ENCODE measurements at regions not wholly inside any gene's neighbourhood (a gene's known extent, or its start where the extent isn't known, plus 50 kb on each side); places are given as distances from the start of the nearest gene placed in this dataset.

DNA sequence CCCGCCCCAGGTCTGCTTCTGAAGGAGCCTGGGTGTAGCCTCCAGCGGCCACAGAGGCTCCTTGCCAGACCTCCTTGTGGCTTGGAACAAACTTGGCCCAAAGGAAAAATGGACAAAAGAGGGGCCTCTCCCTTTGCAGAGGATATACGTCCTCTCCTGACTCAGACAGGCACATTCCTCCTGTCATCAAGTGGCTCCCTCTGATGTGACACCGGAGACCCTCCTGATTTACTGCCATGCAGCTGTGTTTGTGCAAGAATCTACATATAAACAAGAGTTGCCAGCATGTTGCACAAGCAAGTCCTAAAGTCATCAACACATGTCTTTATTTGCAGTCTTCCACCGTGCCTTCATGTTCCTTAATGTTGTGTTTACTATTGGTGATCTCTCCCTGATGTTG is 54.1 kb upstream of the F3 start:
- TF ChIP-seq, protein P1, sequence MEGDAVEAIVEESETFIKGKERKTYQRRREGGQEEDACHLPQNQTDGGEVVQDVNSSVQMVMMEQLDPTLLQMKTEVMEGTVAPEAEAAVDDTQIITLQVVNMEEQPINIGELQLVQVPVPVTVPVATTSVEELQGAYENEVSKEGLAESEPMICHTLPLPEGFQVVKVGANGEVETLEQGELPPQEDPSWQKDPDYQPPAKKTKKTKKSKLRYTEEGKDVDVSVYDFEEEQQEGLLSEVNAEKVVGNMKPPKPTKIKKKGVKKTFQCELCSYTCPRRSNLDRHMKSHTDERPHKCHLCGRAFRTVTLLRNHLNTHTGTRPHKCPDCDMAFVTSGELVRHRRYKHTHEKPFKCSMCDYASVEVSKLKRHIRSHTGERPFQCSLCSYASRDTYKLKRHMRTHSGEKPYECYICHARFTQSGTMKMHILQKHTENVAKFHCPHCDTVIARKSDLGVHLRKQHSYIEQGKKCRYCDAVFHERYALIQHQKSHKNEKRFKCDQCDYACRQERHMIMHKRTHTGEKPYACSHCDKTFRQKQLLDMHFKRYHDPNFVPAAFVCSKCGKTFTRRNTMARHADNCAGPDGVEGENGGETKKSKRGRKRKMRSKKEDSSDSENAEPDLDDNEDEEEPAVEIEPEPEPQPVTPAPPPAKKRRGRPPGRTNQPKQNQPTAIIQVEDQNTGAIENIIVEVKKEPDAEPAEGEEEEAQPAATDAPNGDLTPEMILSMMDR (IDR thresholded peaks at IDR 0.05 in 8 of 11, conservative IDR thresholded peaks at IDR 0.05 in 3 of 11): no peak
- TF ChIP-seq POLR2A (IDR thresholded peaks at IDR 0.05) (no peak), POLR2AphosphoS5 (IDR thresholded peaks at IDR 0.05) (no peak)
- no peak for DNase-seq
- Histone ChIP-seq H3K27me3 (replicated peaks in 1 of 7) (peaks cover 0 to 3% (median 0%) of the 10 kb centered on the region in 7 donors), H3K4me3 (no peak overlapping the region), H3K4me1 (peaks cover 0 to 20% (median 0%) of the 10 kb centered on the region in 6 donors), H3K27ac (no peak overlapping the region), H3K36me3 (no peaks in the 10 kb centered on the region), H3K9me3 (no peaks in the 10 kb centered on the region)
- intact Hi-C loops (cut with DNase I; ENCODE audit: low total_unique reads): no loop called here
- 71 to 85% (median 79%) methylated on average over 5 of the region's 5 CpGs for WGBS, 5 donors

DNA sequence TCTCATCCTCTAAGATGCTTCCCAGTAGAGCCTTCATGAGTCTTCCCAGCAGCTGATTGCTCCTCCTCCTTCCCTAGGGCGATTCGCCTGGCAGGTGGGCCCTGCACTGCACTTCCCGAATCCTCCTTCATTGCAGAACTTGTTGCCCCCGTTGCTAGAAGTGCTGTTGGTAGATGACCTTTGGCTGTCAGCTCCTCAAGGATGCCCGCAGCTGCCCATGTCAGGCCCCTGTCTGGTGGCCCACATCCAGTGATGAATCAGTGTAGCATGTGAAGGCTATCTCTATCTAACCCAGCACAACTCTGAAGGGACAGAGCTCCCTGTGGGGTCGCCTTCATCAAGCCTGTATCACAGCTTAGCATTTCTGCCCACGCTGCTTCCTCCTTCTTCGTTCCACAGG is 52.1 kb upstream of the F3 start:
- H3K4me1 ChIP-seq: peaks cover 0 to 12% (median 1%) of the 10 kb centered on the region in 6 donors
- no peak overlapping the region for H3K27ac ChIP-seq
- no peak for TF ChIP-seq POLR2A (IDR thresholded peaks at IDR 0.05)
- no peak for TF ChIP-seq POLR2AphosphoS5 (IDR thresholded peaks at IDR 0.05)
- TF ChIP-seq, protein P1 (IDR thresholded peaks at IDR 0.05 in 8 of 11, conservative IDR thresholded peaks at IDR 0.05 in 3 of 11): no peak
- no peaks in the 10 kb centered on the region for H3K27me3 ChIP-seq (replicated peaks in 1 of 7)
- WGBS, 5 donors: 79 to 90% (median 82%) methylated on average over 8 of the region's 8 CpGs
- H3K9me3 ChIP-seq: no peaks in the 10 kb centered on the region
- intact Hi-C loops (cut with DNase I; ENCODE audit: low total_unique reads): no loop called here
- no peak for DNase-seq
- H3K36me3 ChIP-seq: no peaks in the 10 kb centered on the region
- H3K4me3 ChIP-seq: no peak overlapping the region

- Histone ChIP-seq H3K9me3 (no peaks in the 10 kb centered on the region), H3K27ac (no peak overlapping the region), H3K4me3 (no peak overlapping the region), H3K4me1 (peaks cover 0 to 12% (median 1%) of the 10 kb centered on the region in 6 donors), H3K36me3 (no peaks in the 10 kb centered on the region), H3K27me3 (replicated peaks in 1 of 7) (no peaks in the 10 kb centered on the region)
- no peak for TF ChIP-seq POLR2AphosphoS5 (IDR thresholded peaks at IDR 0.05)
- TF ChIP-seq POLR2A (IDR thresholded peaks at IDR 0.05): no peak
- TF ChIP-seq, protein P1 (IDR thresholded peaks at IDR 0.05 in 8 of 11, conservative IDR thresholded peaks at IDR 0.05 in 3 of 11): no peak
- intact Hi-C loops (cut with DNase I; ENCODE audit: low total_unique reads): no loop called here
- WGBS, 5 donors: 93 to 96% (median 95%) methylated on average over 2 of the region's 2 CpGs
- no peak for DNase-seq
Measured at GRCh38 chr1:94592571-94592920, 51.0 kb upstream of the F3 start.

DNA sequence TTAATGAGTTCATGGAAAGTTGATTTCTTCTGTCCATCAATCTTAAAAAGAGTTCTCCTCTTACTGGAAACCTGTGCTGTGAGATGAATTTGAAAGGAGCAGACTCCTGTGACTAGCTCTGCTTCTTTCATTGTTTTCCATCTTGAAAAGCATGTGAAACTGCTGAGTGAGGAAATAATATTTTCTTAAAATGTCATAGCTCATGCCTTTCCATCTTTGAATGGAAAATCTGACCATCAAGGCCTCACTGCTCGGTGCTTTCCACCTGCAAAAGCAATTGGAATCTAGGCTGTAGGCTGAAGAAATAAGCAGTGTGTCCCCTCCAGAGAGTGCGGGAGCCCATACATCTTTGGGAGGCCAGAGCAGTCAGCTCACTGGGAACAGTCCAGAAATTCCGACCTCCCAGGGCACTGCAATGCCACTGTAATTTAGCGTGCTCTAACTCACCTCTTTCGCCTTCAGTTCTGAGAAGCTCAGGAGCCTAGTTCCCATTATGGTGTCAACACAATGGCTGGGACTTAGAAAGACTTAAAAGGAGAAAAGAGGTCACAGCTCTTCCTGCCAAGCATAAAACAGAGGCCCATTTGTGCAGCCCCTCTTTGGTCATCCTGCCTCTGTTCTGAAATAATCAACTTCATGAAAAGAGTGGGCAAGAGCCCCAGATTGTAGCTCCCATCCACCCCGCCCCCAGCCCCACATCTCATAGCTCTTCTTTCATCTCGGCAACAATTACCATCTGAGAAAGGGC is 50.4 kb upstream of the F3 start:
- no peaks in the 10 kb centered on the region for H3K9me3 ChIP-seq
- H3K4me3 ChIP-seq: no peak overlapping the region
- no peaks in the 10 kb centered on the region for H3K36me3 ChIP-seq
- 87 to 95% (median 90%) methylated on average over 7 of the region's 7 CpGs for WGBS, 5 donors
- DNase-seq: no peak
- H3K4me1 ChIP-seq: peaks cover 0 to 12% (median 0%) of the 10 kb centered on the region in 6 donors
- no peaks in the 10 kb centered on the region for H3K27me3 ChIP-seq (replicated peaks in 1 of 7)
- no peak for TF ChIP-seq POLR2A (IDR thresholded peaks at IDR 0.05)
- no peak for TF ChIP-seq POLR2AphosphoS5 (IDR thresholded peaks at IDR 0.05)
- H3K27ac ChIP-seq: no peak overlapping the region
- intact Hi-C loops (cut with DNase I; ENCODE audit: low total_unique reads): no loop called here

Small RNA genes in the stretch of these regions (microRNA-seq; reads per million reads assigned to microRNA genes)
- 0 reads per million in 3 donors for gene MIR378G

Small RNA genes in the stretch of these regions (small RNA-seq; reads per million reads assigned to genes)
- gene MIR378G: 0 reads per million in 4 donors

Data from spleen (tissue), 11 donors.